Lung (tissue), 11 donors: ENCODE measurements at regions not wholly inside any gene's neighbourhood (a gene's known extent, or its start where the extent isn't known, plus 50 kb on each side); places are given as distances from the start of the nearest gene placed in this dataset.

Experiments
- ATAC-seq: fragments of 200-7000 bp; cut with Tn5 transposase; one replicate; pipeline ENCODE4 v1.9.1; 2020; ENCODE audit warnings: moderate number of reproducible peaks; ENCODE audit not compliant: insufficient read depth, low FRiP score
- DNase-seq, 3 donors: peaks; one replicate each; pipeline ENCODE4 v3.0.0-alpha.2; 2013 to 2017
- H3K27ac ChIP-seq, 2 donors: one replicate each; pipeline ENCODE4 v1.5.1; 2013; ENCODE audit warnings: mild to moderate bottlenecking in 2 of 2, moderate library complexity in 2 of 2, control low read depth in 1 of 2, inconsistent platforms in 1 of 2, low read depth in 1 of 2, low read length in 1 of 2
- H3K27me3 ChIP-seq, 3 donors: one replicate each; pipeline ENCODE4 v1.5.1; 2013; ENCODE audit warnings: low read length in 2 of 3; ENCODE audit not compliant: control insufficient read depth in 3 of 3, insufficient read depth in 3 of 3
- H3K36me3 ChIP-seq, 4 donors: one replicate each; pipeline ENCODE4 v1.5.1; 2013; ENCODE audit warnings: low read length in 4 of 4, mild to moderate bottlenecking in 1 of 4, moderate library complexity in 1 of 4; ENCODE audit not compliant: control insufficient read depth in 4 of 4, insufficient read depth in 4 of 4
- H3K4me1 ChIP-seq, 5 donors: one replicate each; pipeline ENCODE4 v1.5.1; 2013; ENCODE audit warnings: low read length in 5 of 5, mild to moderate bottlenecking in 2 of 5, moderate library complexity in 1 of 5; ENCODE audit not compliant: control insufficient read depth in 5 of 5, insufficient read depth in 5 of 5
- H3K4me3 ChIP-seq: one replicate; pipeline ENCODE4 v1.5.1; 2013; ENCODE audit warnings: mild to moderate bottlenecking, control low read depth, moderate library complexity
- H3K9ac ChIP-seq, 2 donors: one replicate each; pipeline ENCODE4 v1.5.1; 2013; ENCODE audit warnings: low read length in 2 of 2, control low read depth in 1 of 2; ENCODE audit not compliant: insufficient read depth in 1 of 2
- H3K9me3 ChIP-seq, 4 donors: one replicate each; pipeline ENCODE4 v1.5.1; 2013; ENCODE audit warnings: low read length in 3 of 4, mild to moderate bottlenecking in 1 of 4, moderate library complexity in 1 of 4; ENCODE audit not compliant: control insufficient read depth in 4 of 4, insufficient read depth in 3 of 4
- WGBS, 2 donors: extraction: QIAGEN DNeasy Blood & Tissue Kit; methylation state at CpG; one replicate each; pipeline ENCODE4 v1.1.7; 2013; 5-methylcytosine and 5-hydroxymethylcytosine counted together
- TF ChIP-seq, protein P1 (sequence below): IDR thresholded peaks from 2 replicates; pipeline ENCODE4 v1.5.1; 2012; ENCODE audit warnings: mild to moderate bottlenecking; ENCODE audit errors: control extremely low read depth, extremely low read depth
- donor health status: control.
- donor health status: control.
- donor health status: Bipolar disorder and iron deficiency.
- donor health status: healthy.
- donor health status: DM: yes; HTN: yes; CAD: no.

DNA sequence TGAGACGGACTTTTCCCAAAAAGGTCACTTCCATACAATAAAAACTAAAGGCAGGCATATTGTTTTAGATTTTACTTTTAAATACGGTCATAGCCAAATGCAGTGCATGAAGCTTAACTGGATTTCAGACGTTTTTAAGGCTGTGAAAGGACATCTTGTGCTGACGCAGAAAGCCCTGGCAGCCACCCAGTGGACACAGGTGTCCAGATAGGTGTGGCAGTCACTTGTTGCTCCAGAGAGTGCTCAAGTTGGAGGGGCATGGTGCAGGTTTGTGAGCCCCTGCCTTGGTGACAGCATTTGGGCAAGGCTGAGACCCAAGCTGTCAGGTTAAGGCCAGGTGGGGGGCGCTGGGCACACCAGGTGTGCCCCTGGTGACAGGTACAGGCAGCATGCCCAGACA lies 135.8 kb upstream of the TBL1X start:
- no peak for DNase-seq
- Histone ChIP-seq H3K4me3 (no peak overlapping the region), H3K9ac (no peak overlapping the region), H3K27me3 (peaks cover 0 to 7% (median 0%) of the 10 kb centered on the region in 3 donors), H3K36me3 (no peaks in the 10 kb centered on the region), H3K4me1 (peaks cover 0 to 4% (median 0%) of the 10 kb centered on the region in 5 donors), H3K27ac (no peak overlapping the region), H3K9me3 (peaks cover 0 to 2% (median 0%) of the 10 kb centered on the region in 4 donors)
- 81 to 88% methylated on average over 5 of the region's 5 CpGs for WGBS, 2 donors
- ATAC-seq: no peak
- TF ChIP-seq, protein P1, sequence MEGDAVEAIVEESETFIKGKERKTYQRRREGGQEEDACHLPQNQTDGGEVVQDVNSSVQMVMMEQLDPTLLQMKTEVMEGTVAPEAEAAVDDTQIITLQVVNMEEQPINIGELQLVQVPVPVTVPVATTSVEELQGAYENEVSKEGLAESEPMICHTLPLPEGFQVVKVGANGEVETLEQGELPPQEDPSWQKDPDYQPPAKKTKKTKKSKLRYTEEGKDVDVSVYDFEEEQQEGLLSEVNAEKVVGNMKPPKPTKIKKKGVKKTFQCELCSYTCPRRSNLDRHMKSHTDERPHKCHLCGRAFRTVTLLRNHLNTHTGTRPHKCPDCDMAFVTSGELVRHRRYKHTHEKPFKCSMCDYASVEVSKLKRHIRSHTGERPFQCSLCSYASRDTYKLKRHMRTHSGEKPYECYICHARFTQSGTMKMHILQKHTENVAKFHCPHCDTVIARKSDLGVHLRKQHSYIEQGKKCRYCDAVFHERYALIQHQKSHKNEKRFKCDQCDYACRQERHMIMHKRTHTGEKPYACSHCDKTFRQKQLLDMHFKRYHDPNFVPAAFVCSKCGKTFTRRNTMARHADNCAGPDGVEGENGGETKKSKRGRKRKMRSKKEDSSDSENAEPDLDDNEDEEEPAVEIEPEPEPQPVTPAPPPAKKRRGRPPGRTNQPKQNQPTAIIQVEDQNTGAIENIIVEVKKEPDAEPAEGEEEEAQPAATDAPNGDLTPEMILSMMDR: no peak

DNA sequence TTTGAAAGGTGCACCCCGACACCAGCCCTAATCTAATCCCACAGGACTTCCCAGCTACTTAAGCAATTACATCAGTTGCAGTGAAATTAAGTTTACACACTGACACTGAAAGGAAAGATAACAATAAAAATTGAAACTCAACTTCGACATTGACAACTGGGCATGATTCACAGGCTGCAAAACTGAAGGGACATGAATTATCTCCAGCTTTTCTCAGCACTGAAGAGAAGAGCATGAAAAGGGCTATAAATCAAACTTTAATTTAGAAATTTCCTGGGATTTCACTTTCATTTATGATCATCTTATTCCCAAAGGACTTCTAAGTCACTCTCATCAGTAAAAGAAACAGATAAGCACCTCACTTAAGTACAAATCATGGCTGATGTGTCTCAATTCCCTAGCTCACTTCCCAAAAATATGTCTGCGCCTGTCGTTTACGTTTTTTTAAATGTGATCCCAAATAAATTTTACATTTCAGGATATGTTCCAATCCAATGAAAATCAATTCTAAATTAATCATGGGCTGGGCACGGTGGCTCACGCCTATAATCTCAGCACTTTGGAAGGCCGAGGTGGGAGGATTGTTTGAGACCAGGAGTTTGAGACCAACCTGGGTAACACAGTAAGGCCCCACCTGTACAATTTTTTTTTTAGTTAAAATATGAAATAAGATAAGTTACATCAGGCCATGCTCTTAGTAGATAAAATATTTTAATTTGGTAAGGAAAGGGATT lies 134.4 kb upstream of the TBL1X start:
- no peak overlapping the region for H3K9ac ChIP-seq
- H3K4me1 ChIP-seq: peaks cover 0 to 6% (median 0%) of the 10 kb centered on the region in 5 donors
- DNase-seq: no peak
- 82 to 88% methylated on average over 8 of the region's 8 CpGs for WGBS, 2 donors
- TF ChIP-seq, protein P1: no peak
- no peak overlapping the region for H3K27ac ChIP-seq
- no peak for ATAC-seq
- no peak overlapping the region for H3K4me3 ChIP-seq
- H3K36me3 ChIP-seq: no peaks in the 10 kb centered on the region
- peaks cover 0 to 2% (median 0%) of the 10 kb centered on the region in 4 donors for H3K9me3 ChIP-seq
- peaks cover 0 to 9% (median 0%) of the 10 kb centered on the region in 3 donors for H3K27me3 ChIP-seq

DNA sequence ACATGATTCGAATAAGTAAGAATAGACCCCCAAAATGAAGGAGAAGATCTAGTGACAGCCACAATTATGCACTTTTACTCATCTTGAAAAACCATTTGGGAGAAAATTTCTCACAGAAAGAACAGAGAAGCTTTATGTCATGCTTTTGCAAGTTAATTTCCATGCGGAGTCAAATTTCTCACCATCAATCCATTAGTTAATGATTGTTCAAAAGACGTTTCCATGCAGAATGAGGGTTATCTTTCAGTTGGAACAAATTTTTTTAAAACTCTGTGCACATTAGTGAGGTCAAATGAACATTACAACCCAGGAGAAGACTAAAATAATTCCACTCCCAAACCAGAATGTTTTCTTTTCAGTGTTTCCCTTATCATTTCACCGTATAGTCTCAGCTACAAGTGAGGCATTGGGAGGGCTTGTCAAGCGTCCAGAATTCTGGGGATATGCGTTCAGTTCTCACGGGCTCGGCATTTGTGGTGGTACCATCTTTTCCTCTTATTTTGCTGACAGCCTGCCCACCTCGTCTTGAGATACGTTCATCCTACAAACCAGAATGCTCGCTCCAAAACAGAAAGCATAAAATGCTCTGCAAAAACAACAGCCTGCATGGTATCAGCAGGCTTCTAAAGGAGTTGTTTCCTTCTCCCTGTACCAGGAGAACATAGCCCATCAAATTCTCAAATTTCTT lies 130.8 kb upstream of the TBL1X start:
- no peak overlapping the region for H3K27ac ChIP-seq
- H3K4me3 ChIP-seq: no peak overlapping the region
- WGBS, 2 donors: 68 to 93% methylated on average over 11 of the region's 11 CpGs
- peaks cover 0 to 25% (median 9%) of the 10 kb centered on the region in 5 donors for H3K4me1 ChIP-seq
- DNase-seq (no peak), ATAC-seq (no peak)
- peaks cover 0 to 4% (median 2%) of the 10 kb centered on the region in 3 donors for H3K27me3 ChIP-seq
- no peak overlapping the region for H3K9ac ChIP-seq
- H3K36me3 ChIP-seq: no peaks in the 10 kb centered on the region
- H3K9me3 ChIP-seq: no peaks in the 10 kb centered on the region
- TF ChIP-seq, protein P1: no peak
